Esophagus muscularis mucosa (tissue), 4 donors: ENCODE measurements at regions not wholly inside any gene's neighbourhood (a gene's known extent, or its start where the extent isn't known, plus 50 kb on each side); places are given as distances from the start of the nearest gene placed in this dataset.

Experiments used
- EP300 ChIP-seq: sonication (generic); formaldehyde crosslinking; IDR thresholded peaks from one replicate; pipeline ENCODE4 v1.6.1; 2017; ENCODE audit warnings: antibody characterized with exemption
- POLR2AphosphoS5 ChIP-seq, 2 donors: sonication (generic); formaldehyde crosslinking; IDR thresholded peaks; one replicate each; pipeline ENCODE4 v1.6.1; 2017; ENCODE audit warnings: antibody characterized with exemption in 2 of 2
- TF ChIP-seq, protein P1 (sequence below), 3 experiments: fragments of 200-600 bp in 2 of 3; fragments of 450-650 bp in 1 of 3; sonication (generic) in 2 of 3; IDR thresholded peaks; one replicate each; pipeline ENCODE4 v1.5.1; 2017 to 2019; ENCODE audit warnings: antibody characterized with exemption in 3 of 3, mild to moderate bottlenecking in 2 of 3, moderate library complexity in 1 of 3

- TF ChIP-seq, protein P1, sequence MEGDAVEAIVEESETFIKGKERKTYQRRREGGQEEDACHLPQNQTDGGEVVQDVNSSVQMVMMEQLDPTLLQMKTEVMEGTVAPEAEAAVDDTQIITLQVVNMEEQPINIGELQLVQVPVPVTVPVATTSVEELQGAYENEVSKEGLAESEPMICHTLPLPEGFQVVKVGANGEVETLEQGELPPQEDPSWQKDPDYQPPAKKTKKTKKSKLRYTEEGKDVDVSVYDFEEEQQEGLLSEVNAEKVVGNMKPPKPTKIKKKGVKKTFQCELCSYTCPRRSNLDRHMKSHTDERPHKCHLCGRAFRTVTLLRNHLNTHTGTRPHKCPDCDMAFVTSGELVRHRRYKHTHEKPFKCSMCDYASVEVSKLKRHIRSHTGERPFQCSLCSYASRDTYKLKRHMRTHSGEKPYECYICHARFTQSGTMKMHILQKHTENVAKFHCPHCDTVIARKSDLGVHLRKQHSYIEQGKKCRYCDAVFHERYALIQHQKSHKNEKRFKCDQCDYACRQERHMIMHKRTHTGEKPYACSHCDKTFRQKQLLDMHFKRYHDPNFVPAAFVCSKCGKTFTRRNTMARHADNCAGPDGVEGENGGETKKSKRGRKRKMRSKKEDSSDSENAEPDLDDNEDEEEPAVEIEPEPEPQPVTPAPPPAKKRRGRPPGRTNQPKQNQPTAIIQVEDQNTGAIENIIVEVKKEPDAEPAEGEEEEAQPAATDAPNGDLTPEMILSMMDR (IDR thresholded peaks at IDR 0.05): no peak
- TF ChIP-seq EP300: no peak
- TF ChIP-seq POLR2AphosphoS5 (IDR thresholded peaks at IDR 0.05): no peak
Measured at GRCh38 chr13:78709028-78709427, 50.1 kb upstream of the OBI1 start.
